ENCODE measurements at regions not wholly inside any gene's neighbourhood (a gene's known extent, or its start where the extent isn't known, plus 50 kb on each side); places are given as distances from the start of the nearest gene placed in this dataset.

GRCh38 chr2:105468582-105469042, 69.8 kb upstream of the FHL2 start:
- TF ChIP-seq MYC (IDR thresholded peaks at IDR 0.05; ENCODE audit: low read depth, low read length) (no peak), POLR2A (IDR thresholded peaks at IDR 0.05; ENCODE audit: extremely low read depth, insufficient read length) (no peak), CTCF (IDR thresholded peaks at IDR 0.05; ENCODE audit: low read depth, low read length) (no peak), MAX (IDR thresholded peaks at IDR 0.05; ENCODE audit: low read depth, low read length) (no peak)
- no peak overlapping the region for H3K4me3 ChIP-seq (ENCODE audit: low read depth, low read length)
- DNase-seq (ENCODE audit: low read depth), result no peak

- no peak overlapping the region for H3K4me3 ChIP-seq (ENCODE audit: low read depth, low read length)
- TF ChIP-seq MAX (IDR thresholded peaks at IDR 0.05; ENCODE audit: low read depth, low read length), result no peak
- TF ChIP-seq CTCF (IDR thresholded peaks at IDR 0.05; ENCODE audit: low read depth, low read length), result no peak
- no peak for TF ChIP-seq POLR2A (IDR thresholded peaks at IDR 0.05; ENCODE audit: extremely low read depth, insufficient read length)
- TF ChIP-seq MYC (IDR thresholded peaks at IDR 0.05; ENCODE audit: low read depth, low read length), result no peak
- no peak for DNase-seq (ENCODE audit: low read depth)
Observed at GRCh38 chr2:105464325-105464724, 65.5 kb upstream of the FHL2 start.

GRCh38 chr2:105460048-105460732, 61.3 kb upstream of the FHL2 start:
- H3K4me3 ChIP-seq (ENCODE audit: low read depth, low read length), result no peak overlapping the region
- no peak for DNase-seq (ENCODE audit: low read depth)
- TF ChIP-seq POLR2A (IDR thresholded peaks at IDR 0.05; ENCODE audit: extremely low read depth, insufficient read length), result no peak
- TF ChIP-seq CTCF (IDR thresholded peaks at IDR 0.05; ENCODE audit: low read depth, low read length), result no peak
- TF ChIP-seq MYC (IDR thresholded peaks at IDR 0.05; ENCODE audit: low read depth, low read length), result no peak
- TF ChIP-seq MAX (IDR thresholded peaks at IDR 0.05; ENCODE audit: low read depth, low read length), result no peak

- DNase-seq (ENCODE audit: low read depth), result no peak
- H3K4me3 ChIP-seq (ENCODE audit: low read depth, low read length), result no peak overlapping the region
- TF ChIP-seq CTCF (IDR thresholded peaks at IDR 0.05; ENCODE audit: low read depth, low read length) (no peak), MYC (IDR thresholded peaks at IDR 0.05; ENCODE audit: low read depth, low read length) (no peak), MAX (IDR thresholded peaks at IDR 0.05; ENCODE audit: low read depth, low read length) (no peak), POLR2A (IDR thresholded peaks at IDR 0.05; ENCODE audit: extremely low read depth, insufficient read length) (no peak)
Observed at GRCh38 chr2:105458076-105458475, 59.2 kb upstream of the FHL2 start.

- H3K4me3 ChIP-seq (ENCODE audit: low read depth, low read length), result no peak overlapping the region
- DNase-seq (ENCODE audit: low read depth), result peak; percentile 25
- TF ChIP-seq CTCF (IDR thresholded peaks at IDR 0.05; ENCODE audit: low read depth, low read length) (no peak), MYC (IDR thresholded peaks at IDR 0.05; ENCODE audit: low read depth, low read length) (no peak), POLR2A (IDR thresholded peaks at IDR 0.05; ENCODE audit: extremely low read depth, insufficient read length) (no peak), MAX (IDR thresholded peaks at IDR 0.05; ENCODE audit: low read depth, low read length) (no peak)
Observed at GRCh38 chr2:105455488-105456003, 56.7 kb upstream of the FHL2 start.

All from NB4 (cell line).